NCI-H82 treated with DMSO at 0.1 percent for 48 hours (cell line): ENCODE measurements at regions not wholly inside any gene's neighbourhood (a gene's known extent, or its start where the extent isn't known, plus 50 kb on each side); places are given as distances from the start of the nearest gene placed in this dataset.
"Not testable (repeated sequence)": the region's sequence is repeated elsewhere in the genome, so short reads cannot be mapped to it uniquely, and the experiment has no call there.

Experiments used
- DNase-seq: peaks from one replicate; lab custom pipeline; 2025; ENCODE audit not compliant: unreplicated experiment; lab: John Stamatoyannopoulos, UW

DNA sequence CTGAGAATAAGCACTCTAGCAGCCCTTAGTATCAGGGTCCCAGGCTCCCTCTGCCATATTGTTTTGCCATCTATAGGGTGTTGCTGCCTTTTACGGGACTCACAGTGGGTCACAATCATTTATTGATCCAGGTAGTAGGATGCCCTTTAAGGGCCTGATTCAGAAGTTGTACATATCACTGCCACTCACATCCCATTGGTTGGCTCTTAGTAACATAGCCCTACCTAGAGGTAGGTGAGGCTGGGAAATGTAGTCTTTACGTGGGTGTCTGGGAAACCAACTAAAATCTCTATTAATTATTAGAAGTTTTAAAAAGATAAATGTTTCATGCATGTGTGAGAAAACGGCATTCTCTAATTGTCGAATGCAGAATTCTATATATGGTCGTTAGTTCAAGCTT is 78.8 kb upstream of the ATP5PO start:
- DNase-seq, result no peak

DNA sequence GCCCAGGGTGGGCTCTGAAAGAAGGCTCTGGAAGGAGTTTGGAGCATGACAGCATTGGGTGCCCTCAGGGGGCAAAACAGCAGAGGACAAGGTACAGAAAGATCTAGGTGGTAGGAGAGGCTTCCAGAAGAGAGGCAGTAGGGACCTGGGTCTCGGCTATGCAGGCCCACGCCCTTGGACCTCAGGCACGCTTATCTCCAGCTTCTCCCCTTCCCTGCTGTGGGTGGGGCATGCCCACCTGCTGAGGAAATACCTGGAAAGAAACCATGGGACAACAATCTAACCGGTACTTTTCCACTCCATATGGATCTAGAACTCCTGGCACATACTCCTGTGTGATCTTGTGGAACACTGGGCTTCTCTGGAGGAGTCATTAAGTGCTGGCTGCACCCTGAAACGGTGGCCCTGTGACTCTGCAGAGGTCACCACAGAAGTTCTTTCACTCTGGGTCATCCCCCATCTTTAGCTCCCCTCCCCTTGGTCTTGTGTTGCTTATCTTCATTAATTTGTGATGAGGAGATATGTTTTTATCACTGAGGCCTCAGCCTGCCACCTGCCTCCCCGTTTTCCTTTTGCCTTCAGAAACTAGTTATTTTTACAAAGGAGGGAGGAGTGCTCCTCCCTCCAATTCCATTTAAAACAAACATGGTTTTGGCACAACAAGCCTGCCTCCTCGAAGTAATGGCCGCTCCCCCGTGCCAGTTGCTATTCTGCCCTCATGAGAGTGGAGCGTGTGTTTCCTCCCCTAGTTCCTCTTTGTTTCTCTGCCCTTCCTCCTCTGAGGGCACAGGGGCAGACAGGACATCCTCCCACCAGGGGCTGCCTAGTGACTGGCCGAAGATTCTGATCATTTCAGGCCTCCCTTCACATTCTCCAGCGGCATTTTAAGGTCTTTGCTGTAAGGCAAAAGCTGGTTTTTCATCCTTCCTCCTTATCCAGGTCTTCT is 78.0 kb upstream of the ATP5PO start:
- no peak for DNase-seq

DNA sequence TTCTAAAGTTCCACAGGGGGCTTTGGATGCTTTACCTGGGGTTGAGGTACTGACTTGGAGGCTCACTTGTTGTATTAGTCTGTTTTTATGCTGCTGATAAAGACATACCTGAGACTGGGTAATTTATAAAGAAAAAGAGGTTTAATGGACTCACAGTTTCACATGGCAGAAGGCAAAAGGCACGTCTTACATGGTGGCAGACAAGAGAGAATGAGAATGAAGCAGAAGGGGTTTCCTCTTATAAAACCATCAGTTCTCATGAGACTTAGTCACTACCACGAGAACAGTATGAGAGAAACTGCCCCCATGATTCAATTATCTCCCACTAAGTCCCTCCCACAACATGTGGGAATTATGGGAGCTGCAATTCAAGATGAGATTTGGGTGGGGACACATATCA is 76.8 kb upstream of the ATP5PO start:
- not testable (repeated sequence) for DNase-seq

DNA sequence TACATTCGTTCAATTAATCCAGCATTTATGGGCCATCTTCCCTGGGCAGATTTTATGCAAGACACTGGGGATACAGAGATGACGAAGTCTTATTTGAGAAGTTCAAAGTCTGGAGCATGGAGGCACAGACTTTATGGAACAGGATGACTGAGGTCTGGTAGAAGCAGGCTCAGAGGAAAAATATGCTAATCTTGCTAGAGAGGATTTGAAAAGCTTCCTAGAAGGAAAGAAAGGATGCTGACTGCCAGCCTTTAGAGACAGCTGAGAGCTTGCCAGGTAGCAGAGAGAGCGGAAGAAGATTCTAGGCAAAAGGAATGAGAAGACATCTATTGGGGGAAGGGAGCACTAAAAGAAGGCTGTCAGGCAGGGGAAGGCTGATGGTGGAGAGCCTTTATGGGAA is 75.5 kb upstream of the ATP5PO start:
- no peak for DNase-seq

DNA sequence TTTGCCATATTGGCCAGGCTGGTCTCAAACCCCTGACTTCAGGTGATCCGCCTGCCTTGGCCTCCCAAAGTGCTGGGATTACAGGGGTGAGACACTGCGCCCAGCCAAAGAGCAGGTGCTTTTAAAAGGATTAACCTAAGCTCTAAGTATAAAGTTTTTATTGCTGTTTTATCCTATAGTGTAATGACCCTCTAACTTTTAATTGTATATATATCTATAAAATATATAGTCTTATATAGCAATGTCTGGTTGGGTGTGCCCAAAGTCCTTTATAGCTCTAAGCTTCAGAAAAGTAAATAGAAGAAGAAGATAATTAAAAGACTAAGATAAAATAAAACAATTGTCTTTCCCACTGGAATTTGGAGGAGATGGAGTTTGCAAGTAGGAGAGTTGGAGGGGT is 73.8 kb upstream of the ATP5PO start:
- DNase-seq, result no peak

DNA sequence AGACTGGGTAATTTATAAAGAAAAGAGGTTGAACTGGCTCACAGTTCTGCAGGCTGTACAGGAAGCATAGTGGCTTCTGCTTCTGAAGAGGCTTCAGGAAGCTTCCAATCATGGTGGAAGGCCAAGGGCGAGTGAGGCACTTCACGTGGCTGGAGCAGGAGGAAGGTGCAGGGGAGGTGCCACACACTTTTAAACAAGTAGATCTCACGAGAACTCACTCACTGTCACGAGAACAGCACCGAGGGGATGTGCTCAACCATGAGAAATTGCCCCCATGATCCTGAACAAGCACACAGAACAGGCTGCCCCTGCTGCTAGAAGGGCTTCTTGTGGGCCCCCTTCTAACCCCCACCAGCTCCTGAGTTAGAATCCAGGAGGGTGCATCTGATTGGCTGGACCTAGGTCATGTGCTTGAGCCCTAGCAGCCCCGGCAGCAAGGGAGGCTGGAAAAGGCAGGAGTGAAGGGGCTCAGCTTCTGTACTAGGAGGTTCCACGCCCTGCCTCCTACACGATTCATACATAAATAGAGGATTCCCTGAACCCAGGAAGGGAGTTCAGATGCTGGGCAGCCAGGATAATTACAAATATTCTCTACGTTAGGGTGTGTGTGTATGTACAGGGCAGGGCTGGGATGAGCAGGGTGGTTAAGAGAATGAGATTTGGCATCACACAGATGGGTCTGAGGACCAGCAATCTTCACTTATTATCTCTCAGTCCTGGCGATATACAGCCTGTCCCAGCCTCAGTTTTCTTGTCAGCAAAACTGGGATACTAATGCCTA is 72.8 kb upstream of the ATP5PO start:
- DNase-seq, result no peak

DNA sequence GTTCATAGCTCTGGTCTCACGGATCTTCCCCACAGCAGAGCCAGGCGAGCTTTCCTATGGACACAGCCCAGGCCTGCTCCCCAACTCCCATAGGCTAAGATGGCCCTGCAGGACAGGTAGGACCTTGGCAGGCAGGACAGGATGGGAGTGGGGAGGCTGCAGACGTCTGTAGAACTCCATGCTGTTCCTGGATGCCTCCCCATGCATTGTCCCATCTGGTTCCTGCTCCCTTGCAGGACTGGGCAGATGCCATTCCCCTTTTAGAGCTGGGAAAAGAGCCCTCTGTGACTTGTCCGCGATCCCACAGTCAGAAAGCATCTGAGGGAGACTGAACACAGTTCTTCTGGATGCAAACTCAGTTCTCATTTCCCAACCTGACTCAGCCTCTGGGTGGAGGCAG is 71.9 kb upstream of the ATP5PO start:
- no peak for DNase-seq

DNA sequence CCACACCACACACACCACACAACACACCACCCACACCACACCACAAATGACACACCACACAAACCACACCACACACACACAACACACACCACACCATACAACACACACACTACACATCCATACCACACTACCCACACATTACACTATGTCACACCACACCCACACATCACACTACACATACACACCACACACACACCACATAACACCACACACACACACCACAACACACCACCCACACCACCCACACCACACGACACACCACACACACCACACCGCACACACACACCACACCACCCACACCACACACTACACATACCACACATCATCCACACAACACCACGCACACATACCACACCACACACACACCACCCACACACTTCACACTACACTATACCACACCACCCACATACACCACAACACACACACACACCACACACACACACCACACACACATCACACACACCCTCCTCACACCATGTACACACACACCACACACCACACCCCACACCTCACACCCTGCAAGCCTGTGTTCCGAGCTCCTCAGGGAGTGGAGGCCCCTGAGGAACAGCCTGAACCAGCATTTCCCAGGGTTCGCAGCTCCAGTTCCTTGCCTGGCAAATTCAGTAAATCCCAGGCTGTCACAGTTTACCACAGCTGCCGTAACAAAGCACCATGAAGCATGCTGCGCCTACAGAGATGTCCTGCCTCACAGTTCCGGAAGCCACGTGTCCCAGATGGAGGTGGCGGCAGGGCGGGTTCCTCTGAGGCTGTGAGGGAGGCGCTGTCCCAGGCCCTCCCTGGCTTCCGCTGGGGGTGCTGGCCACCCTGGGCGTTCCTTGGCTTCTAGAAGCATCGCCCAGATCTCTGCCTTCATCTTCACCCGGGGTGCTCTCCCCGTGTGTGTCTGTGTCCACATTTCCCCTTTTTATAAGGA is 69.8 kb upstream of the ATP5PO start:
- no peak for DNase-seq

DNA sequence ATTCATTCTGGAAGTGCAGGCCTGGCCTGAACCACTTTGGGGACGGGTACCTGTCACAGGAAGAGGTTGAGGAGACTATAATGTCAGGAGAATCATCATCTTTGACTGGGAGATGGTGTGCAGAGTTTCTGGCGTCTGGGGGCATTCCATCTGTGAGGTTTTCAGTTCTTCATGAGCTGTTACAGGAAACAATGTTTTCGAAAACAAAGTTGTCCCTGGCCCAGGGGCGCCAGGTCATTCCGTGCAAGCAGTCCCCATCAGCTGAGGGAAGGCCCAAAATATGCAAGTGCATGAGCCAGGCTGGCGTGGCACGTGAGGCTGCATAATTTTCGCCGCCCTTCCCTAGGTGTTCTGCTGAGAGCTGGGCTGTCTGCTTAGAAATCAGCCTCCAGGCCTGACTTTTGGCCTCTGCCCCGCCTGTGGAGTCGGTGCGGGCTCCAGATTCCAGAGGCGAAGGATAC is 68.4 kb upstream of the ATP5PO start:
- no peak for DNase-seq

DNA sequence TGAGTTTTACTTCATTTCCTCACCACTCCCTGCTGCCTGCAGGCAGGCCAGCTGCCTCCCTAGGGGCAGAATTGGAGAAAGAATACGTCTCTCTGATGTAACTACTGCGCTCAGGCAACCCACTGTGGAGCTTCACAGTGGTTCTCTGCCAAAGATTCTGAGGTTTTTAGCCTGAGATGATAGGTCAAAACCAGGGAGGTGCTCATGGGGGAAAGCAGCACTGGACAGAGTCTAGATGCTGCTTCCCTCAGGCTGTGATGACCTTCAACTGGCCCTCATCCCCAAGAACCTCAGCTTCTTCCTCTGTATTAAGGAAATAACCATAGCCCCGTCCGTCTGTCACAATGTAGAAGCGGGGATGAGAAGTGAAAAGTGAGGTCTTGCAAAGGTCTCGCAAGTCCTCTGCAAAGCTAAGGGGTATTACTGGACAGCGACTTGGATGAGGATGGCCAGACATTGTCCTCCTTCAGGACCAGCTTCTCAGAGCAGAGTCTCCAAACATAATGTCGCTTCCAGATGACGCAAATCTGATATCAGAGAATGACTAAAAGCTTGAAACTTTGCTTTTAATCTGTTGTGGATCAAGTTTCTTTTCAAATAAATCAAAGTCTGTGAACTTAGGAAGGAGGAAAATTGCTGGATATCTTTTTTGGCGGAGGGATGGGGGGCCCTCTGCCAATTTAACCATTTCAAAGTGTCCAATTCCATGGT is 65.9 kb upstream of the ATP5PO start:
- DNase-seq, result no peak

DNA sequence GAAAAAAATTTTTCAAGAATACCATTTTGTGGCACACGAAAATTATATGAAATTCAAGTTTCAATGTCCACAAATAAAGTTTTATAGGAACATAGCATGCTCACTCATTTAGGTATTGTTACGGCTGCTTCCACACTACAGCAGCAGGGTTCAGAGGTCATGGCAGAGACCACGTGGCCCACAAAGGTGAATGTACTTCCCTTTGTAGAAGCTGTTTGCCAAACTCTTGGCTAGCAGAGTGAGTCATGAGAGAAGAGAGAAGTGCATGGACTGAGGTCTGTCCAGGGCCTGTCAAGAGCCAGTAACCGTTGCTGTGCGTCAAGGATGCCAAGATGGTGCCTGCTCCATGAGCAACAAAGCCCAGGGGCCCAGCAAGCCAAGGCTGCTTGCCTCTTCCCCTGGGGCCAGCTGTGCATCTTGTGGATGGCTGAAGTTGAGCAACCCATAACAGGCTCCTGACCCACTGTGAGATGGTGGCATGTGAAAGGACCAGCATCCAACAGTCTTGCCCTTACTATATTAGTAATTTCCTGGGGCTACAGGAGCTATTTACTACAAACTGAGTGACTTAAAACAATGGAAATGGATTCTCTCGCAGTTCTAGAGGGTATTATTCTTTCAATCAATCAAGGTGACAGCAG is 64.8 kb upstream of the ATP5PO start:
- DNase-seq, result no peak

DNA sequence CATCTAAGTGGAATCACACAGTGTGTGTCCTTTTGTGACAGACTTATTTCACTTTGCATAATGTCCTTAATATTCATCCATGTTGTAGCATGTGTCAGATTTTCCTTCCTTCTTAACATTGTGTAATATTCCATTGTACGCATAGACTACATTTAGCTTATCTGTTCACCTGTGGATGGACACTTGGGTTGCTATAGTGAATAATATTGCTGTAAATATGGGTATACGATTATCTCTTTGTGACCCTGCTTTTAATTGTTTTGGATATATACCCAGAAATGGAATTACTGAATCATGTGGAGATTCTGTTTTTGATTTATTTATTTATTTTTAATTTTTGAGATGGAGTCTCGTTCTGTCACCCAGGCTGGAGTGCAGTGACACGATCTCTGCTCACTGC is 63.0 kb upstream of the ATP5PO start:
- DNase-seq, result no peak

DNA sequence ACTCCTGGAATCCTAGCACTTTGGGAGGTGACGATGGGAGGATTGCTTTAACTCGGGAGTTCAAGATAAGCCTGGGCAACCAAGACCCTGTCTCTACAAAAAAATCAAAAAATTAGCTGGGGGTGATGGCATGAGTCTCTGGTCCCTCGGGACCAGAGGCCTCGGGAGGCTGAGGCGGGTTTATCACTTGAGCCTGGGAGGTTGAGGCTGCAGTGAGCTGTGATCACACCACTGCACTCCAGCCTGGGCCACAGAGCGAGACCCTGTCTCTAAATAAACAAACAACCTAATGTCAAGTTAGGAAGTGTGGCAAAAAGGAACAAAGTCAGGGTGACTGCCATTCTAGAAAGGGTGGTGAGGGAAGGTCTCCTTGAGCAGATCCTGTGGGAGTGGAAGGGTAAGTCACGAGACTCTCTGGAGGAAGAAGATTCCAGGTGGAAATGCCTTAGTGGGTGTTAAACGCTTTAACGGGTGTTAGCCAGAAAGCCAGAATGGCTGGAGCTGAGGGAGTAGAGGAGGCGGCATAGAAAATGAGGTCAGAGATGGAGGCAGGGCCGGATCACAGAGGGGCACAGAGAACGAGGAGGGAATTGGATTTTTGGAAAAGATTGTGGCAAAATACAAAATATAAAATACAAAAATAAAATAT is 62.2 kb upstream of the ATP5PO start:
- no peak for DNase-seq

DNA sequence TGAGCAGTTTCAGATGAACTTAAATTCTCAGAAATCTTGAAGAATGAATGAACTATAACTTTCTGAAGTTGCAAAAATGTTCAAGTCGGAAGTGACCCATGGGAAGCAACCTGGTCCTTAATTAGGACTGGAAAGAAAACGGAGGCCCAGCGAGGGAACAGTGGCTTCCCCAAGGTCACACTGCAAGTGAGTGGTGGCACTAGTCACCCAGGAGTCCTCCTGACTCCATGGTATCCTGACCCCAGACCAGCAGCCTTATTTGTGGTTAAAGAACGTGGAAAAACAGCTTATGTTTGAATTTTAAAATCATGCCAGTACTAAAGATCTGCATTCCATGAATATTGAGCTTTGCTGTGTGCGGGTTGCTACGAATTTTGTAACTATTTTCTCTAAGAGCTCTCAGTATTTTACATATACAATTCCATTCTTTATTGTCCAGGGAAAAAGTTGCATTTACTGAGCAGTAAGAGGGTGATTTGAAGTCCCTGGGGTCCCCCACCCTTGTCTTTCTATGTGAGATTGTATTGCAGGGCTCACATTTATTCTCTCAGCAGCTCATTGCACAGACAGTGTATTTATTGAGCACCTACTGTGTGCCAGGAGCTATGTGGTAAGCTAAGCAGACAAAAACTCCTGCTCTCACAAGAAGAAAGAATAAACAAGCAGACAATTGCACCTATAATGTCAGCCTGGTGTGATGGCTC is 61.6 kb upstream of the ATP5PO start:
- no peak for DNase-seq

DNA sequence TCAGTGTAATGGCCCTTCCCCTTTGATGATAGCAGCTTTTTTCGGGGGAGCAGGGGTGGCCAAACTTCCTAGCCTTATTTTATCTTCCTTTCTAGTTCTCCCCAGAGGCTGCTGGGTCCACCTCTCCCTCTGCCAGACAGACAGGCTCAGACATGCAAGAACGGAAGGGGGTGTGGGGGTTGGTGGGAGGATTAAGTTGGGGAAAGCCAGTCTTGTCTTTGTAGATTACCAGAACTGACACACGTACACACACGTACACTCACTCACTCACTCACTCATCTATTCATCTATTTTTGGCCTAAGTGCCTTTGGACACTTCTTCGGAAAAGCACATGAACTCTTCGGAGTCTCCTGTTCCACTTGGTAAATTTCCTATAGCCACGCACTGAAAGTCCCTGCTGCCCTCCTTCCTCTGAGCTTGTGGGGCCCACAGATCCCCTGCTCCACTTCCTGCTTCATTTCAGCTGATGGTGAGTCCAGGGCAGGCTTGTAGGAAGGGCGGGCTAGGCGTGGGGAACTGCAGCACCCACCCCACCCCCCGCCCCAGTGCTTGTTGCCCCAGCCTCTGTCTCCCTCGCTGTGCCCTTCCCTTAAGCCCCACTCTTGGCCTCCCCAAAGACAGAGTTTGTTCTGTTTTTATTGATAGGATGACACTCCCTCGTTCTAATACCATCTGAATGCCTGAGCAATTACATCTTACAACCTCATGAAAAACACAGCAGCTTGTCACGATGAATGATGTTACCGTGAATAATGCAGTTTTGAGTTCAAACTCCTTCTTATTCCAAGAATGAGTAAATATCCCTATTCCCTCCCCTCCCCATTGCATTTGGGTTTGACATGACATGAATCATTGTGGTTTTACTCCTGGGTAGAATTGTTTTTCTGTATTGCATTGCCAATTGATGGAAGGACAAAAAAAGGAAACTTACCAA is 60.7 kb upstream of the ATP5PO start:
- DNase-seq, result peak; percentile 49

DNA sequence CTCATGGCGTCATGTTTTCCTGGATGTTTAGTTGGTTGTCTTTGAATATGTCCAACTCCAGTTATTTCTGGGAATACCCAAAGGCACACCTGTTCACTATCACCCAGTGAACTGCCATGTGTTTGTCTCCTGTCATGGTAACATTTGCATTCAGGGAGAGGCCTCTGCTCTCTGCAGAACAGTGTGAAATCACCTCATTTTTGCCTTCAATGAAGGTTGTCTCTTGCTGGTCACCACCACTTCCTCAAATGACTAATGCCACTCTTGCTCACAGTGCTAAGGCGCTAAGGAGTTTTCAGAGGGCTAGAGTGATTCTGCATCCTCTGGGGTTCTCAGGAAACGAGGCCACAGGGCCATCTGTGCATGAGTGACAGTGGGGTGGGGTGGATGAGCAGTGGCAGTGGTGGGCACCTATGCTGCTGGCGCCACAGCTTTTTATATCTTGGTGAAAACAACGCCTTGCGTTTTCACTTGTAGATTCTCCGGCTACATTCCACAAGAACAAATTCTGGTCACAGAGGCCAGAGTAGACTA is 60.0 kb upstream of the ATP5PO start:
- no peak for DNase-seq
